GM23338 (cell line): ENCODE measurements at regions not wholly inside any gene's neighbourhood (a gene's known extent, or its start where the extent isn't known, plus 50 kb on each side); places are given as distances from the start of the nearest gene placed in this dataset.

Experiments
- ATAC-seq: fragments of 200-7000 bp; cut with Tn5 transposase; 3 replicates; pipeline ENCODE4 v1.9.1; 2020
- DNase-seq: peaks from one replicate; pipeline ENCODE4 v3.0.0-alpha.2; 2015; ENCODE audit warnings: low spot score
- H2AFZ ChIP-seq: fragments of 200-600 bp; sonication (generic); 2 replicates; pipeline ENCODE4 v1.8.0; 2016; ENCODE audit warnings: antibody characterized with exemption, mild to moderate bottlenecking, moderate library complexity
- H3F3A ChIP-seq: fragments of 200-600 bp; sonication (generic); replicated peaks from 2 replicates; pipeline ENCODE4 v1.8.0; 2017; ENCODE audit warnings: antibody characterized with exemption, mixed run types, low read depth
- H3K27ac ChIP-seq: fragments of 200-600 bp; sonication (generic); 2 replicates; pipeline ENCODE4 v1.6.1; 2016; ENCODE audit warnings: low read depth
- H3K27me3 ChIP-seq: fragments of 200-600 bp; sonication (generic); 2 replicates; pipeline ENCODE4 v1.8.0; 2016; ENCODE audit warnings: mild to moderate bottlenecking, mixed run types, moderate library complexity; ENCODE audit not compliant: insufficient read depth
- H3K36me3 ChIP-seq: fragments of 200-600 bp; sonication (generic); 2 replicates; pipeline ENCODE4 v1.8.0; 2016; ENCODE audit warnings: mild to moderate bottlenecking; ENCODE audit not compliant: insufficient read depth
- H3K4me1 ChIP-seq: fragments of 200-600 bp; sonication (generic); 2 replicates; pipeline ENCODE4 v1.8.0; 2016; ENCODE audit warnings: mild to moderate bottlenecking, moderate library complexity; ENCODE audit not compliant: insufficient read depth
- H3K4me2 ChIP-seq: fragments of 200-600 bp; sonication (generic); 2 replicates; pipeline ENCODE4 v1.7.1; 2017; ENCODE audit warnings: mixed run types
- H3K4me3 ChIP-seq: fragments of 200-600 bp; sonication (generic); 2 replicates; pipeline ENCODE4 v1.6.1; 2016; ENCODE audit warnings: mixed run types
- H3K79me2 ChIP-seq: fragments of 200-600 bp; sonication (generic); replicated peaks from 2 replicates; pipeline ENCODE4 v1.8.0; 2017; ENCODE audit warnings: mild to moderate bottlenecking; ENCODE audit not compliant: insufficient read depth
- H3K9me2 ChIP-seq: fragments of 200-600 bp; sonication (generic); 2 replicates; pipeline ENCODE4 v1.8.0; 2017; ENCODE audit not compliant: insufficient read depth
- H4K20me1 ChIP-seq: fragments of 200-600 bp; sonication (generic); replicated peaks from 2 replicates; pipeline ENCODE4 v1.8.0; 2017; ENCODE audit warnings: mild to moderate bottlenecking; ENCODE audit not compliant: insufficient read depth
- H3K27ac Mint-ChIP-seq: 2 replicates; pipeline ENCODE4 v1.8.0; 2020; ENCODE audit warnings: inconsistent platforms, mild to moderate bottlenecking, moderate library complexity, mixed read lengths
- H3K27me3 Mint-ChIP-seq: 3 replicates; pipeline ENCODE4 v1.8.0; 2022; ENCODE audit warnings: low read depth, mild to moderate bottlenecking, moderate library complexity, mixed read lengths, inconsistent platforms; ENCODE audit not compliant: insufficient read depth, poor library complexity
- H3K36me3 Mint-ChIP-seq: 3 replicates; pipeline ENCODE4 v1.8.0; 2021; ENCODE audit warnings: low read depth, mild to moderate bottlenecking, inconsistent platforms, moderate library complexity, mixed read lengths
- H3K4me1 Mint-ChIP-seq: 3 replicates; pipeline ENCODE4 v1.8.0; 2020; ENCODE audit warnings: mild to moderate bottlenecking, inconsistent platforms, mixed read lengths
- H3K4me3 Mint-ChIP-seq: 3 replicates; pipeline ENCODE4 v1.8.0; 2021; ENCODE audit warnings: moderate library complexity, mild to moderate bottlenecking, inconsistent platforms, mixed read lengths
- H3K9me3 Mint-ChIP-seq: 3 replicates; pipeline ENCODE4 v1.8.0; 2020; ENCODE audit warnings: moderate library complexity, mild to moderate bottlenecking, inconsistent platforms, mixed read lengths
- CREB1 ChIP-seq: fragments of 250-450 bp; sonication (Bioruptor Pico); IDR thresholded peaks from 2 replicates; pipeline ENCODE4 v1.5.0; 2020; ENCODE audit warnings: low read depth, mild to moderate bottlenecking, moderate library complexity
- CTCF ChIP-seq, 2 experiments: fragments of 200-600 bp in 1 of 2; sonication (generic) in 1 of 2; conservative IDR thresholded peaks; 2 replicates each; pipeline versions ENCODE4 v1.5.1 to v1.6.1; 2016 to 2017; ENCODE audit warnings: antibody characterized with exemption in 2 of 2, low read depth in 2 of 2, mild to moderate bottlenecking in 2 of 2, moderate library complexity in 1 of 2
- ETS1 ChIP-seq: IDR thresholded peaks from 2 replicates; pipeline ENCODE4 v1.6.1; 2016; ENCODE audit warnings: antibody characterized with exemption
- EZH2 ChIP-seq: fragments of 200-600 bp; sonication (generic); IDR thresholded peaks from one replicate; pipeline ENCODE4 v1.8.0; 2017; ENCODE audit warnings: antibody characterized with exemption, mild to moderate bottlenecking, low read depth; ENCODE audit not compliant: unreplicated experiment
- EZH2phosphoT487 ChIP-seq: fragments of 200-600 bp; sonication (generic); IDR thresholded peaks from one replicate; pipeline ENCODE4 v1.8.1; 2018; ENCODE audit warnings: antibody characterized with exemption; ENCODE audit not compliant: unreplicated experiment
- JUNB ChIP-seq: IDR thresholded peaks from one replicate; pipeline ENCODE4 v1.6.1; 2016; ENCODE audit warnings: antibody characterized with exemption; ENCODE audit not compliant: unreplicated experiment
- NANOG ChIP-seq: IDR thresholded peaks from 2 replicates; pipeline ENCODE4 v1.6.1; 2016; ENCODE audit warnings: antibody characterized with exemption, borderline replicate concordance
- POLR2AphosphoS5 ChIP-seq: IDR thresholded peaks from 2 replicates; pipeline ENCODE4 v1.6.1; 2016; ENCODE audit warnings: antibody characterized with exemption, low read depth
- REST ChIP-seq: IDR thresholded peaks from one replicate; pipeline ENCODE4 v1.6.1; 2018; ENCODE audit warnings: antibody characterized with exemption; ENCODE audit not compliant: unreplicated experiment
- STAT1 ChIP-seq: IDR thresholded peaks from one replicate; pipeline ENCODE4 v1.6.1; 2016; ENCODE audit warnings: antibody characterized with exemption; ENCODE audit not compliant: unreplicated experiment
- ZNF114 ChIP-seq: fragments of 250-450 bp; sonication (Bioruptor Pico); IDR thresholded peaks from 2 replicates; pipeline ENCODE4 v1.5.0; 2020; ENCODE audit warnings: mild to moderate bottlenecking, moderate library complexity
- ZNF331 ChIP-seq: fragments of 250-450 bp; sonication (Bioruptor Pico); IDR thresholded peaks from 2 replicates; pipeline ENCODE4 v1.5.0; 2020; ENCODE audit warnings: low read depth, mild to moderate bottlenecking, moderate library complexity
- ZNF462 ChIP-seq: fragments of 250-450 bp; sonication (Bioruptor Pico); IDR thresholded peaks from 2 replicates; pipeline ENCODE4 v1.5.0; 2020; ENCODE audit warnings: mild to moderate bottlenecking, moderate library complexity

- TF ChIP-seq POLR2AphosphoS5 (no peak), REST (no peak), EZH2phosphoT487 (no peak), STAT1 (no peak), JUNB (no peak), EZH2 (no peak), ZNF462 (no peak), CREB1 (no peak), ZNF331 (CRISPR knock-in tag) (no peak), ETS1 (no peak), ZNF114 (CRISPR knock-in tag) (no peak), NANOG (no peak), CTCF (conservative IDR thresholded peaks at IDR 0.05; ENCODE audit: low read depth in 2 of 2) (no peak)
- no peaks in the 10 kb centered on the region for H4K20me1 ChIP-seq
- no peaks in the 10 kb centered on the region for H3K27me3 ChIP-seq
- no peak overlapping the region for H3K4me3 ChIP-seq
- DNase-seq (no peak), ATAC-seq (no peak)
- Mint-ChIP-seq H3K9me3 (no peaks in the 10 kb centered on the region), H3K36me3 (no peaks in the 10 kb centered on the region), H3K4me1 (peaks cover 12% of the 10 kb centered on the region), H3K27me3 (peaks cover 3% of the 10 kb centered on the region), H3K27ac (no peak overlapping the region), H3K4me3 (no peak overlapping the region)
- no peaks in the 10 kb centered on the region for H3K36me3 ChIP-seq
- no peak overlapping the region for H2AFZ ChIP-seq
- no peaks in the 10 kb centered on the region; the same call in 1 of the 2 replicates for H3K4me1 ChIP-seq
- H3K79me2 ChIP-seq = no peaks in the 10 kb centered on the region
- peaks cover 6% of the 10 kb centered on the region; the same call in 1 of the 2 replicates for H3K9me2 ChIP-seq
- H3F3A ChIP-seq = no peaks in the 10 kb centered on the region
- H3K27ac ChIP-seq = no peak overlapping the region
- no peak overlapping the region for H3K4me2 ChIP-seq
These were observed 166.8 kb upstream of the MAP3K1 start for GRCh38 chr5:56648460-56649034.
